Breast epithelium (tissue), 4 donors: ENCODE measurements at regions not wholly inside any gene's neighbourhood (a gene's known extent, or its start where the extent isn't known, plus 50 kb on each side); places are given as distances from the start of the nearest gene placed in this dataset.

Experiments
- DNase-seq, 2 donors: peaks; one replicate each; pipeline ENCODE4 v3.0.0-alpha.2; 2019; ENCODE audit warnings: low spot score in 2 of 2
- H3K27ac ChIP-seq, 2 donors: fragments of 200-600 bp; sonication (generic) in 1 of 2; one replicate each; pipeline ENCODE4 v1.5.1; 2016 to 2019; ENCODE audit warnings: mild to moderate bottlenecking in 1 of 2
- H3K27me3 ChIP-seq, 2 donors: fragments of 200-600 bp; sonication (generic) in 1 of 2; one replicate each; pipeline versions ENCODE4 v1.5.1 to v1.6.0; 2017 to 2019; ENCODE audit warnings: control low read depth in 1 of 2, mild to moderate bottlenecking in 1 of 2
- H3K36me3 ChIP-seq: fragments of 200-600 bp; one replicate; pipeline ENCODE4 v1.5.1; 2019
- H3K4me1 ChIP-seq, 2 donors: fragments of 200-600 bp; sonication (generic); one replicate each; pipeline ENCODE4 v1.5.1; 2016 to 2019; ENCODE audit warnings: control low read depth in 1 of 2
- H3K4me3 ChIP-seq, 3 donors: fragments of 200-600 bp; sonication (generic); 1 replicate in 2 of 3; 2 replicates in 1 of 3; pipeline ENCODE4 v1.5.1; 2016 to 2019; ENCODE audit warnings: mild to moderate bottlenecking in 3 of 3, moderate library complexity in 2 of 3
- H3K9me3 ChIP-seq, 2 donors: fragments of 200-600 bp; sonication (generic) in 1 of 2; one replicate each; pipeline ENCODE4 v1.5.1; 2016 to 2019; ENCODE audit warnings: control low read depth in 1 of 2
- POLR2A ChIP-seq: fragments of 450-650 bp; IDR thresholded peaks from one replicate; pipeline ENCODE4 v1.6.1; 2016; ENCODE audit warnings: antibody characterized with exemption, mild to moderate bottlenecking, moderate library complexity
- POLR2AphosphoS5 ChIP-seq, 3 donors: sonication (generic); formaldehyde crosslinking; IDR thresholded peaks; one replicate each; pipeline ENCODE4 v1.6.1; 2017; ENCODE audit warnings: antibody characterized with exemption in 3 of 3
- intact Hi-C: fragments of 100-400 bp; cut with DNase I; formaldehyde crosslinking; loops from one replicate; pipeline ENCODE4 v1.15.1; 2023; ENCODE audit warnings: low total_unique reads
- TF ChIP-seq, protein P1 (sequence below), 3 donors: fragments of 450-650 bp; IDR thresholded peaks; one replicate each; pipeline ENCODE4 v1.5.1; 2016 to 2017; ENCODE audit warnings: antibody characterized with exemption in 3 of 3, mild to moderate bottlenecking in 3 of 3, moderate library complexity in 3 of 3

DNA sequence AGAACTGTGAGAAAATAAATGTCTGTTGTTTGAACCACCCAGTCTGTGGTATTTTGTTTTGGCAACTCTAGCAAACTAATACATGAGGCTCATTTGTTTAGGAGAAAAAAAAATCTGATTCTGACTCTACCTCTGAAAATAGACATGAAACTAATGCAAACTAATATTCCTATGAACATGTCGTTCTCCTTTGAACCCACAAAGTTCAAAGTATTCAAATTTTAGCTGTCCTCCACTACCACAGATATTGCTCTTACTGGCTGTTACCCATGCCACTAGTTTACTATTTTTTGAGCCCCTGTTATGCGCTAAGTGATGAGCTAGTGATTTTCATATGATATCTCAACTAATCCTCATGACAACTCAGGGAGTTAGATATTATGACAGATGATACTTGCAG is 58.8 kb upstream of the ZNF804B start:
- no peak overlapping the region for H3K27ac ChIP-seq
- intact Hi-C loops, result no loop called here
- DNase-seq, result no peak
- no peaks in the 10 kb centered on the region for H3K4me1 ChIP-seq
- no peaks in the 10 kb centered on the region for H3K27me3 ChIP-seq
- H3K4me3 ChIP-seq, result no peak overlapping the region
- TF ChIP-seq POLR2AphosphoS5 (IDR thresholded peaks at IDR 0.05), result no peak
- TF ChIP-seq, protein P1, sequence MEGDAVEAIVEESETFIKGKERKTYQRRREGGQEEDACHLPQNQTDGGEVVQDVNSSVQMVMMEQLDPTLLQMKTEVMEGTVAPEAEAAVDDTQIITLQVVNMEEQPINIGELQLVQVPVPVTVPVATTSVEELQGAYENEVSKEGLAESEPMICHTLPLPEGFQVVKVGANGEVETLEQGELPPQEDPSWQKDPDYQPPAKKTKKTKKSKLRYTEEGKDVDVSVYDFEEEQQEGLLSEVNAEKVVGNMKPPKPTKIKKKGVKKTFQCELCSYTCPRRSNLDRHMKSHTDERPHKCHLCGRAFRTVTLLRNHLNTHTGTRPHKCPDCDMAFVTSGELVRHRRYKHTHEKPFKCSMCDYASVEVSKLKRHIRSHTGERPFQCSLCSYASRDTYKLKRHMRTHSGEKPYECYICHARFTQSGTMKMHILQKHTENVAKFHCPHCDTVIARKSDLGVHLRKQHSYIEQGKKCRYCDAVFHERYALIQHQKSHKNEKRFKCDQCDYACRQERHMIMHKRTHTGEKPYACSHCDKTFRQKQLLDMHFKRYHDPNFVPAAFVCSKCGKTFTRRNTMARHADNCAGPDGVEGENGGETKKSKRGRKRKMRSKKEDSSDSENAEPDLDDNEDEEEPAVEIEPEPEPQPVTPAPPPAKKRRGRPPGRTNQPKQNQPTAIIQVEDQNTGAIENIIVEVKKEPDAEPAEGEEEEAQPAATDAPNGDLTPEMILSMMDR (IDR thresholded peaks at IDR 0.05), result no peak
- no peak for TF ChIP-seq POLR2A
- H3K36me3 ChIP-seq, result no peaks in the 10 kb centered on the region
- no peaks in the 10 kb centered on the region for H3K9me3 ChIP-seq

DNA sequence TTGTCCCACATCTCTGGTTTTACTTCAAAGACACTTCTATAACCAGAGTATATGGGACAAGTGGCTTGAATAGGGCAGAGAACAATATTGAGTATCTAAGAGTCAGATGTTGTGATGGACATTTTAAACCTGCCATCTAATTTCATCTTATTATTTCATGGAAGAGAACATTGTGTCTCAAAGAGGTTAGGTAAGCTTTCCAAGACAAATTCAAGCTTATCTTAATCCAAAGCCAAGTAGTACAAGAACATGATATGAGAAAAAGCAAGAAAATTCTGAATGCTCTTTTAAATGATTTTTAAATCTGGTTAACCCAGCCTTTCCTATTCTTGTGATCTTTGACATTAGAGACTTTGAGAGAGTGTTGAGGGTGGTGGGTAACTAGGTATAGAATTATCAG is 65.3 kb upstream of the ZNF804B start:
- Histone ChIP-seq H3K27me3 (no peaks in the 10 kb centered on the region), H3K36me3 (no peaks in the 10 kb centered on the region), H3K9me3 (no peaks in the 10 kb centered on the region), H3K4me1 (no peaks in the 10 kb centered on the region), H3K4me3 (no peak overlapping the region), H3K27ac (no peak overlapping the region)
- TF ChIP-seq POLR2A, result no peak
- TF ChIP-seq, protein P1 (IDR thresholded peaks at IDR 0.05), result no peak
- TF ChIP-seq POLR2AphosphoS5 (IDR thresholded peaks at IDR 0.05), result no peak
- intact Hi-C loops, result no loop called here
- no peak for DNase-seq

DNA sequence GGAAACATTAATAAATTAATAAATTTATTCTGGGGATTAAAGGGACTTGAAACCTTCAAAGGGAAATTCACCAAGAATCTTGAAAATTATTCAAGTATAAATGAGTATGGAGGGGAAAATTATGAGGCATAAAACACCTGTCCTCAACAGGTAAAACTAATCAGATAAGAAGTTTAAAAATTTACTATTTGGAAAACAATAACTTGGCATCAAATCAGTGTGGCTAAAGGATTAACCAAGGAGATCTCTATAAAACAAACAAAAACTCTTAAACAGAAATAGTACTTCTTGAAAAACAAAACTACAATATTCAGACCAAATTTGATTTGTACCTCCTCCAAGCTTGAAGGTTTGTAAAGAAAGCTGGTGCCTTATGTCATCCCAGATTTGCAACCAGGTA is 66.4 kb upstream of the ZNF804B start:
- no peaks in the 10 kb centered on the region for H3K4me1 ChIP-seq
- H3K9me3 ChIP-seq, result no peaks in the 10 kb centered on the region
- intact Hi-C loops, result no loop called here
- H3K4me3 ChIP-seq, result no peak overlapping the region
- H3K36me3 ChIP-seq, result no peaks in the 10 kb centered on the region
- H3K27ac ChIP-seq, result no peak overlapping the region
- DNase-seq, result no peak
- H3K27me3 ChIP-seq, result no peaks in the 10 kb centered on the region
- no peak for TF ChIP-seq POLR2A
- no peak for TF ChIP-seq POLR2AphosphoS5 (IDR thresholded peaks at IDR 0.05)
- TF ChIP-seq, protein P1 (IDR thresholded peaks at IDR 0.05), result no peak

DNA sequence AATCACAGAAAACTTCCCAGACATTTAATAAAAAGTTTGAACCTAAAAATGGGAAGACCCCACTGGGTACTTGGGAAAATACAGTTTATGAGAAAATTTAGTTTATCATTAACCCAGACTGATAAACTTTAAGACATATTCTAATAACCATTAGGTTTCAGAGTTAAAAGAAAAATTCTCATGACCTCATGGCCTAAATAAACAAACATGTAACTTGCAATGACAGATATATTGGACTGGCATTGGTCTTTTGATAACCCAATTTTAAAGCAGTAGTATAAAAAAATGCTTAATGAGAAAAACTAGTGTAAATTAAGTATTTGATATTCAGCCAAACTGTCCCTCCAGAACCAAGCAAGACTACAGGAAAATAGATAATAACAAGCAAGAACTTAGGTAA is 67.0 kb upstream of the ZNF804B start:
- no peaks in the 10 kb centered on the region for H3K36me3 ChIP-seq
- intact Hi-C loops, result no loop called here

DNA sequence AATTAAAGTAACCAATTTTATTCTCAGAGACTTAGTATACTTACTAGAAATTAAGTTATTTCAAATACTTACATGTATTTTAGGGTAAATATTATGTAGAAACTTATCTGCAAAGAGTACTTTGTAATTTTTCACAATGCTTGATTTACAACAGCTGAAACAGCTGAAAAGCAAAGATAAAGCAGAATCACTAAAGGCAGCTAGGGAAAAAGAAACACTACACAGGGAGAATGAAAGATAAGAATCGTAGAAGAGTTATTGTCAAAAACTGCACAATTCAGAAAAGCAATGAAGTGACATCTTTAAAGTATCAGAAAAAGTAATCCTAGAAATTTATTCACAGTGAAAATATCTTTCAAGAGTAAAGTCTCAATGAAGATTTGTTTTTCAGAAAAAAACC is 69.7 kb upstream of the ZNF804B start:
- H3K27me3 ChIP-seq, result no peaks in the 10 kb centered on the region
- H3K9me3 ChIP-seq, result no peaks in the 10 kb centered on the region
- TF ChIP-seq POLR2A, result no peak
- TF ChIP-seq, protein P1 (IDR thresholded peaks at IDR 0.05), result no peak
- TF ChIP-seq POLR2AphosphoS5 (IDR thresholded peaks at IDR 0.05), result no peak
- intact Hi-C loops, result no loop called here
- DNase-seq, result no peak
- H3K4me3 ChIP-seq, result no peak overlapping the region
- no peak overlapping the region for H3K27ac ChIP-seq
- no peaks in the 10 kb centered on the region for H3K4me1 ChIP-seq
- no peaks in the 10 kb centered on the region for H3K36me3 ChIP-seq

More for the DNA sequence above, 67.0 kb upstream of the ZNF804B start:
- Histone ChIP-seq H3K27me3 (no peaks in the 10 kb centered on the region), H3K4me1 (no peaks in the 10 kb centered on the region), H3K9me3 (no peaks in the 10 kb centered on the region), H3K27ac (no peak overlapping the region), H3K4me3 (no peak overlapping the region)
- TF ChIP-seq, protein P1 (IDR thresholded peaks at IDR 0.05), result no peak
- TF ChIP-seq POLR2AphosphoS5 (IDR thresholded peaks at IDR 0.05), result no peak
- TF ChIP-seq POLR2A, result no peak
- no peak for DNase-seq
